GM23338 (cell line): ENCODE measurements at regions not wholly inside any gene's neighbourhood (a gene's known extent, or its start where the extent isn't known, plus 50 kb on each side); places are given as distances from the start of the nearest gene placed in this dataset.

Experiments used
- ATAC-seq: fragments of 200-7000 bp; cut with Tn5 transposase; 3 replicates; pipeline ENCODE4 v1.9.1; 2020
- DNase-seq: peaks from one replicate; pipeline ENCODE4 v3.0.0-alpha.2; 2015; ENCODE audit warnings: low spot score
- H2AFZ ChIP-seq: fragments of 200-600 bp; sonication (generic); 2 replicates; pipeline ENCODE4 v1.8.0; 2016; ENCODE audit warnings: antibody characterized with exemption, mild to moderate bottlenecking, moderate library complexity
- H3F3A ChIP-seq: fragments of 200-600 bp; sonication (generic); replicated peaks from 2 replicates; pipeline ENCODE4 v1.8.0; 2017; ENCODE audit warnings: antibody characterized with exemption, mixed run types, low read depth
- H3K27ac ChIP-seq: fragments of 200-600 bp; sonication (generic); 2 replicates; pipeline ENCODE4 v1.6.1; 2016; ENCODE audit warnings: low read depth
- H3K27me3 ChIP-seq: fragments of 200-600 bp; sonication (generic); 2 replicates; pipeline ENCODE4 v1.8.0; 2016; ENCODE audit warnings: mild to moderate bottlenecking, mixed run types, moderate library complexity; ENCODE audit not compliant: insufficient read depth
- H3K36me3 ChIP-seq: fragments of 200-600 bp; sonication (generic); 2 replicates; pipeline ENCODE4 v1.8.0; 2016; ENCODE audit warnings: mild to moderate bottlenecking; ENCODE audit not compliant: insufficient read depth
- H3K4me1 ChIP-seq: fragments of 200-600 bp; sonication (generic); 2 replicates; pipeline ENCODE4 v1.8.0; 2016; ENCODE audit warnings: mild to moderate bottlenecking, moderate library complexity; ENCODE audit not compliant: insufficient read depth
- H3K4me2 ChIP-seq: fragments of 200-600 bp; sonication (generic); 2 replicates; pipeline ENCODE4 v1.7.1; 2017; ENCODE audit warnings: mixed run types
- H3K4me3 ChIP-seq: fragments of 200-600 bp; sonication (generic); 2 replicates; pipeline ENCODE4 v1.6.1; 2016; ENCODE audit warnings: mixed run types
- H3K79me2 ChIP-seq: fragments of 200-600 bp; sonication (generic); replicated peaks from 2 replicates; pipeline ENCODE4 v1.8.0; 2017; ENCODE audit warnings: mild to moderate bottlenecking; ENCODE audit not compliant: insufficient read depth
- H3K9me2 ChIP-seq: fragments of 200-600 bp; sonication (generic); 2 replicates; pipeline ENCODE4 v1.8.0; 2017; ENCODE audit not compliant: insufficient read depth
- H4K20me1 ChIP-seq: fragments of 200-600 bp; sonication (generic); replicated peaks from 2 replicates; pipeline ENCODE4 v1.8.0; 2017; ENCODE audit warnings: mild to moderate bottlenecking; ENCODE audit not compliant: insufficient read depth
- H3K27ac Mint-ChIP-seq: 2 replicates; pipeline ENCODE4 v1.8.0; 2020; ENCODE audit warnings: inconsistent platforms, mild to moderate bottlenecking, moderate library complexity, mixed read lengths
- H3K27me3 Mint-ChIP-seq: 3 replicates; pipeline ENCODE4 v1.8.0; 2022; ENCODE audit warnings: low read depth, mild to moderate bottlenecking, moderate library complexity, mixed read lengths, inconsistent platforms; ENCODE audit not compliant: insufficient read depth, poor library complexity
- H3K36me3 Mint-ChIP-seq: 3 replicates; pipeline ENCODE4 v1.8.0; 2021; ENCODE audit warnings: low read depth, mild to moderate bottlenecking, inconsistent platforms, moderate library complexity, mixed read lengths
- H3K4me1 Mint-ChIP-seq: 3 replicates; pipeline ENCODE4 v1.8.0; 2020; ENCODE audit warnings: mild to moderate bottlenecking, inconsistent platforms, mixed read lengths
- H3K4me3 Mint-ChIP-seq: 3 replicates; pipeline ENCODE4 v1.8.0; 2021; ENCODE audit warnings: moderate library complexity, mild to moderate bottlenecking, inconsistent platforms, mixed read lengths
- H3K9me3 Mint-ChIP-seq: 3 replicates; pipeline ENCODE4 v1.8.0; 2020; ENCODE audit warnings: moderate library complexity, mild to moderate bottlenecking, inconsistent platforms, mixed read lengths
- CREB1 ChIP-seq: fragments of 250-450 bp; sonication (Bioruptor Pico); IDR thresholded peaks from 2 replicates; pipeline ENCODE4 v1.5.0; 2020; ENCODE audit warnings: low read depth, mild to moderate bottlenecking, moderate library complexity
- EZH2 ChIP-seq: fragments of 200-600 bp; sonication (generic); IDR thresholded peaks from one replicate; pipeline ENCODE4 v1.8.0; 2017; ENCODE audit warnings: antibody characterized with exemption, mild to moderate bottlenecking, low read depth; ENCODE audit not compliant: unreplicated experiment
- EZH2phosphoT487 ChIP-seq: fragments of 200-600 bp; sonication (generic); IDR thresholded peaks from one replicate; pipeline ENCODE4 v1.8.1; 2018; ENCODE audit warnings: antibody characterized with exemption; ENCODE audit not compliant: unreplicated experiment
- JUNB ChIP-seq: IDR thresholded peaks from one replicate; pipeline ENCODE4 v1.6.1; 2016; ENCODE audit warnings: antibody characterized with exemption; ENCODE audit not compliant: unreplicated experiment
- NANOG ChIP-seq: IDR thresholded peaks from 2 replicates; pipeline ENCODE4 v1.6.1; 2016; ENCODE audit warnings: antibody characterized with exemption, borderline replicate concordance
- POLR2AphosphoS5 ChIP-seq: IDR thresholded peaks from 2 replicates; pipeline ENCODE4 v1.6.1; 2016; ENCODE audit warnings: antibody characterized with exemption, low read depth
- STAT1 ChIP-seq: IDR thresholded peaks from one replicate; pipeline ENCODE4 v1.6.1; 2016; ENCODE audit warnings: antibody characterized with exemption; ENCODE audit not compliant: unreplicated experiment
- ZNF114 ChIP-seq: fragments of 250-450 bp; sonication (Bioruptor Pico); IDR thresholded peaks from 2 replicates; pipeline ENCODE4 v1.5.0; 2020; ENCODE audit warnings: mild to moderate bottlenecking, moderate library complexity
- ZNF331 ChIP-seq: fragments of 250-450 bp; sonication (Bioruptor Pico); IDR thresholded peaks from 2 replicates; pipeline ENCODE4 v1.5.0; 2020; ENCODE audit warnings: low read depth, mild to moderate bottlenecking, moderate library complexity
- TF ChIP-seq, protein P1 (sequence below), 2 experiments: fragments of 200-600 bp in 1 of 2; sonication (generic) in 1 of 2; conservative IDR thresholded peaks; 2 replicates each; pipeline versions ENCODE4 v1.5.1 to v1.6.1; 2016 to 2017; ENCODE audit warnings: antibody characterized with exemption in 2 of 2, low read depth in 2 of 2, mild to moderate bottlenecking in 2 of 2, moderate library complexity in 1 of 2
- TF ChIP-seq, protein P2 (sequence below): IDR thresholded peaks from 2 replicates; pipeline ENCODE4 v1.6.1; 2016; ENCODE audit warnings: antibody characterized with exemption
- TF ChIP-seq, protein P3 (sequence below): IDR thresholded peaks from one replicate; pipeline ENCODE4 v1.6.1; 2018; ENCODE audit warnings: antibody characterized with exemption; ENCODE audit not compliant: unreplicated experiment

DNA sequence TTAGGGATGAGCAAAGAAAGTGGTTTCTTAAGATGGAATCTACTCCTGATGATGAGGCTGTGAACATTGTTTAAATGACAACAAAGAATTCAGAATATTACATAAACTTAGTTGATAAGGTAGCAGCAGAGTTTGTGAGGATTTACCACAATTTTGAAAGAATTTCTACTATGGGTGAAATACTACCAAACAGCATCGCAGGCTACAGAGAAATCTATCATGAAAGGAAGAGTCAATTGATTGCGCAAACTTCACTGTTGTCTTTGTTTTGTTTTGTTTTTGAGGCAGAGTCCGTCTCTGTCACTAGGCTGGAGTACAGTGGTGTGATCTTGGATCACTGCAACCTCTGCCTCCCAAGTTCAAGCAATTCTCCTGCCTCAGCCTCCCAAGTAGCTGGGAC, 107.4 kb upstream of the SLC6A6 start (continued):
- TF ChIP-seq CREB1 (CRISPR knock-in tag): no peak
- no peak for TF ChIP-seq STAT1
- no peak for TF ChIP-seq POLR2AphosphoS5
- TF ChIP-seq, protein P1, sequence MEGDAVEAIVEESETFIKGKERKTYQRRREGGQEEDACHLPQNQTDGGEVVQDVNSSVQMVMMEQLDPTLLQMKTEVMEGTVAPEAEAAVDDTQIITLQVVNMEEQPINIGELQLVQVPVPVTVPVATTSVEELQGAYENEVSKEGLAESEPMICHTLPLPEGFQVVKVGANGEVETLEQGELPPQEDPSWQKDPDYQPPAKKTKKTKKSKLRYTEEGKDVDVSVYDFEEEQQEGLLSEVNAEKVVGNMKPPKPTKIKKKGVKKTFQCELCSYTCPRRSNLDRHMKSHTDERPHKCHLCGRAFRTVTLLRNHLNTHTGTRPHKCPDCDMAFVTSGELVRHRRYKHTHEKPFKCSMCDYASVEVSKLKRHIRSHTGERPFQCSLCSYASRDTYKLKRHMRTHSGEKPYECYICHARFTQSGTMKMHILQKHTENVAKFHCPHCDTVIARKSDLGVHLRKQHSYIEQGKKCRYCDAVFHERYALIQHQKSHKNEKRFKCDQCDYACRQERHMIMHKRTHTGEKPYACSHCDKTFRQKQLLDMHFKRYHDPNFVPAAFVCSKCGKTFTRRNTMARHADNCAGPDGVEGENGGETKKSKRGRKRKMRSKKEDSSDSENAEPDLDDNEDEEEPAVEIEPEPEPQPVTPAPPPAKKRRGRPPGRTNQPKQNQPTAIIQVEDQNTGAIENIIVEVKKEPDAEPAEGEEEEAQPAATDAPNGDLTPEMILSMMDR (conservative IDR thresholded peaks at IDR 0.05; ENCODE audit: low read depth in 2 of 2): no peak
- no peak for TF ChIP-seq EZH2phosphoT487
- TF ChIP-seq, protein P2, sequence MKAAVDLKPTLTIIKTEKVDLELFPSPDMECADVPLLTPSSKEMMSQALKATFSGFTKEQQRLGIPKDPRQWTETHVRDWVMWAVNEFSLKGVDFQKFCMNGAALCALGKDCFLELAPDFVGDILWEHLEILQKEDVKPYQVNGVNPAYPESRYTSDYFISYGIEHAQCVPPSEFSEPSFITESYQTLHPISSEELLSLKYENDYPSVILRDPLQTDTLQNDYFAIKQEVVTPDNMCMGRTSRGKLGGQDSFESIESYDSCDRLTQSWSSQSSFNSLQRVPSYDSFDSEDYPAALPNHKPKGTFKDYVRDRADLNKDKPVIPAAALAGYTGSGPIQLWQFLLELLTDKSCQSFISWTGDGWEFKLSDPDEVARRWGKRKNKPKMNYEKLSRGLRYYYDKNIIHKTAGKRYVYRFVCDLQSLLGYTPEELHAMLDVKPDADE: no peak
- no peak for TF ChIP-seq NANOG
- TF ChIP-seq JUNB: no peak
- TF ChIP-seq, protein P3, sequence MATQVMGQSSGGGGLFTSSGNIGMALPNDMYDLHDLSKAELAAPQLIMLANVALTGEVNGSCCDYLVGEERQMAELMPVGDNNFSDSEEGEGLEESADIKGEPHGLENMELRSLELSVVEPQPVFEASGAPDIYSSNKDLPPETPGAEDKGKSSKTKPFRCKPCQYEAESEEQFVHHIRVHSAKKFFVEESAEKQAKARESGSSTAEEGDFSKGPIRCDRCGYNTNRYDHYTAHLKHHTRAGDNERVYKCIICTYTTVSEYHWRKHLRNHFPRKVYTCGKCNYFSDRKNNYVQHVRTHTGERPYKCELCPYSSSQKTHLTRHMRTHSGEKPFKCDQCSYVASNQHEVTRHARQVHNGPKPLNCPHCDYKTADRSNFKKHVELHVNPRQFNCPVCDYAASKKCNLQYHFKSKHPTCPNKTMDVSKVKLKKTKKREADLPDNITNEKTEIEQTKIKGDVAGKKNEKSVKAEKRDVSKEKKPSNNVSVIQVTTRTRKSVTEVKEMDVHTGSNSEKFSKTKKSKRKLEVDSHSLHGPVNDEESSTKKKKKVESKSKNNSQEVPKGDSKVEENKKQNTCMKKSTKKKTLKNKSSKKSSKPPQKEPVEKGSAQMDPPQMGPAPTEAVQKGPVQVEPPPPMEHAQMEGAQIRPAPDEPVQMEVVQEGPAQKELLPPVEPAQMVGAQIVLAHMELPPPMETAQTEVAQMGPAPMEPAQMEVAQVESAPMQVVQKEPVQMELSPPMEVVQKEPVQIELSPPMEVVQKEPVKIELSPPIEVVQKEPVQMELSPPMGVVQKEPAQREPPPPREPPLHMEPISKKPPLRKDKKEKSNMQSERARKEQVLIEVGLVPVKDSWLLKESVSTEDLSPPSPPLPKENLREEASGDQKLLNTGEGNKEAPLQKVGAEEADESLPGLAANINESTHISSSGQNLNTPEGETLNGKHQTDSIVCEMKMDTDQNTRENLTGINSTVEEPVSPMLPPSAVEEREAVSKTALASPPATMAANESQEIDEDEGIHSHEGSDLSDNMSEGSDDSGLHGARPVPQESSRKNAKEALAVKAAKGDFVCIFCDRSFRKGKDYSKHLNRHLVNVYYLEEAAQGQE: no peak
- TF ChIP-seq ZNF331 (CRISPR knock-in tag): no peak
- TF ChIP-seq EZH2: no peak
- TF ChIP-seq ZNF114 (CRISPR knock-in tag): no peak

DNA sequence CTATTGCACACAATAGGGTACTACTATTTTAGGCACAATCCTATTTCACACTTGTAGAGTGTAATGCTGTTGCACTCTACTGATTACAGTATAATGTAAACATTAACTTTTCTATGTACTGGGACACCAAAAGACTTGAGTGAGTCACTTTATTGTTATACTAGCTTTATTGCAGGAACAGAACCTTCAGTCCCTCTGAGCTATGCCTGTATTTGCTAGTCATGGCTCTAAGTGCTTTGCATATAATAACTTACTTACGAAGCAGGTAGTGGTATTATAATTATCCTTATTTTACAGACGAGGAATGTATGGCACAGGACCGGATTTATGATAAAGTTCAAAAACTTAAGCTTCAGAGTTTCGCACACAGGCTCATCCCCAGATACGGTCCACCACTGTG, 106.6 kb upstream of the SLC6A6 start:
- Mint-ChIP-seq H3K27ac (no peak overlapping the region), H3K27me3 (peaks cover 4% of the 10 kb centered on the region), H3K4me3 (no peak overlapping the region), H3K9me3 (no peaks in the 10 kb centered on the region; the same call in 2 of the 3 replicates), H3K36me3 (no peaks in the 10 kb centered on the region), H3K4me1 (peaks cover 16% of the 10 kb centered on the region)
- Histone ChIP-seq H3K4me1 (peaks cover 13% of the 10 kb centered on the region), H2AFZ (no peak overlapping the region), H3K9me2 (0 out of 2 replicates have a peak, but pooled peaks cover 3% of the 10 kb centered on the region), H3K4me2 (no peak overlapping the region), H3K27me3 (no peaks in the 10 kb centered on the region), H3K79me2 (no peaks in the 10 kb centered on the region), H3F3A (no peaks in the 10 kb centered on the region), H4K20me1 (no peaks in the 10 kb centered on the region), H3K36me3 (no peaks in the 10 kb centered on the region), H3K27ac (no peak overlapping the region), H3K4me3 (no peak overlapping the region)
- DNase-seq: no peak
- no peak for ATAC-seq
- TF ChIP-seq POLR2AphosphoS5 (no peak), STAT1 (no peak), ZNF114 (CRISPR knock-in tag) (no peak), ZNF331 (CRISPR knock-in tag) (no peak), NANOG (no peak)
- TF ChIP-seq, protein P2: no peak
